ENCODE measurements at regions not wholly inside any gene's neighbourhood (a gene's known extent, or its start where the extent isn't known, plus 50 kb on each side); places are given as distances from the start of the nearest gene placed in this dataset.

DNA sequence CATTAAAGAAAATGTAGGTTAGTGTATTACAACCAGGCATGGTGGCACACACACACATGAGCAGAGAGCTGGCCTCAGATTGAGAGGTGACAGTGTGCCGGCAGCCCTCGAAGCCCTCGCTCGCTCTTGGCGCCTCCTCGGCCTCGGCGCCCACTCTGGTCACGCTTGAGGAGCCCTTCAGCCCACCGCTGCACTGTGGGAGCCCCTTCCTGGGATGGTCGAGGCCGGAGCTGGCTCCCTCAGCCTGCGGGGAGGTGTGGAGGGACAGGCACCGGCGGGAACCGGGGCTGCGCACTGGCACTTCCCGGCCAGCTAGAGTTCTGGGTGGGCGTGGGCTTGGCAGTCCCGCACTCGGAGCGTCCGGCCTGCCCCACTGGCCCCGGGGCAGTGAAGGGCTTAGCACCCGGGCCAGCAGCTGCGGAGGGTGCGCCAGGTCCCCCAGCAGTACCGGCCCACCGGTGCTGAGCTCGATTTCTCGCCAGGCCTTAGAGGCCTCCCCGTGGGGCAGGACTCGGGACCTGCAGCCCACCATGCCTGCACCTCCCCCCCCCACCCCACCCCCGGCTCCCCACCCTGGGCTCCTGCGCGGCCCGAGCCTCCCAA lies 80.4 kb upstream of the TMEM158 start:
- no peak overlapping the region for H3K27ac Mint-ChIP-seq (ENCODE audit: unreplicated experiment)
- no peak overlapping the region for H3K9ac ChIP-seq (ENCODE audit: low read length)
- peaks cover under 1% of the 10 kb centered on the region for H3K9me3 ChIP-seq (ENCODE audit: insufficient read depth, low read depth, low read length)
- H3K4me1 ChIP-seq (ENCODE audit: insufficient read depth, low read length), result no peaks in the 10 kb centered on the region
- H3K36me3 Mint-ChIP-seq (ENCODE audit: low read depth, unreplicated experiment), result no peaks in the 10 kb centered on the region
- H2AFZ ChIP-seq (ENCODE audit: low read depth, low read length), result no peak overlapping the region
- H3K36me3 ChIP-seq (ENCODE audit: insufficient read depth, low read length), result no peaks in the 10 kb centered on the region
- TF ChIP-seq, protein P1, sequence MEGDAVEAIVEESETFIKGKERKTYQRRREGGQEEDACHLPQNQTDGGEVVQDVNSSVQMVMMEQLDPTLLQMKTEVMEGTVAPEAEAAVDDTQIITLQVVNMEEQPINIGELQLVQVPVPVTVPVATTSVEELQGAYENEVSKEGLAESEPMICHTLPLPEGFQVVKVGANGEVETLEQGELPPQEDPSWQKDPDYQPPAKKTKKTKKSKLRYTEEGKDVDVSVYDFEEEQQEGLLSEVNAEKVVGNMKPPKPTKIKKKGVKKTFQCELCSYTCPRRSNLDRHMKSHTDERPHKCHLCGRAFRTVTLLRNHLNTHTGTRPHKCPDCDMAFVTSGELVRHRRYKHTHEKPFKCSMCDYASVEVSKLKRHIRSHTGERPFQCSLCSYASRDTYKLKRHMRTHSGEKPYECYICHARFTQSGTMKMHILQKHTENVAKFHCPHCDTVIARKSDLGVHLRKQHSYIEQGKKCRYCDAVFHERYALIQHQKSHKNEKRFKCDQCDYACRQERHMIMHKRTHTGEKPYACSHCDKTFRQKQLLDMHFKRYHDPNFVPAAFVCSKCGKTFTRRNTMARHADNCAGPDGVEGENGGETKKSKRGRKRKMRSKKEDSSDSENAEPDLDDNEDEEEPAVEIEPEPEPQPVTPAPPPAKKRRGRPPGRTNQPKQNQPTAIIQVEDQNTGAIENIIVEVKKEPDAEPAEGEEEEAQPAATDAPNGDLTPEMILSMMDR (IDR thresholded peaks at IDR 0.05; ENCODE audit: insufficient read depth, low read depth, low read length), result no peak
- no peak for TF ChIP-seq EZH2 (IDR thresholded peaks at IDR 0.05; ENCODE audit: insufficient read depth, low read length)
- H3K4me3 Mint-ChIP-seq (ENCODE audit: unreplicated experiment), result no peak overlapping the region
- H3K4me3 ChIP-seq (ENCODE audit: insufficient read depth, low read depth, low read length), result no peak overlapping the region
- H3K27me3 Mint-ChIP-seq (ENCODE audit: low read depth, unreplicated experiment), result peaks cover 3% of the 10 kb centered on the region
- no peaks in the 10 kb centered on the region for H3K4me1 Mint-ChIP-seq (ENCODE audit: low read depth, unreplicated experiment)
- H3K79me2 ChIP-seq (ENCODE audit: insufficient read depth, low read length), result no peaks in the 10 kb centered on the region
- H3K9me3 Mint-ChIP-seq (ENCODE audit: unreplicated experiment), result peaks cover 11% of the 10 kb centered on the region
- DNase-seq (ENCODE audit: low read depth) (no peak), FAIRE-seq (no peak)
- H3K27ac ChIP-seq (ENCODE audit: low read depth, low read length), result no peak overlapping the region
- no peak overlapping the region for H3K4me2 ChIP-seq (ENCODE audit: low read length)
- no peaks in the 10 kb centered on the region for H4K20me1 ChIP-seq (ENCODE audit: insufficient read depth, low read length)
- peaks cover 7% of the 10 kb centered on the region for H3K27me3 ChIP-seq (ENCODE audit: insufficient read depth, low read length)

DNA sequence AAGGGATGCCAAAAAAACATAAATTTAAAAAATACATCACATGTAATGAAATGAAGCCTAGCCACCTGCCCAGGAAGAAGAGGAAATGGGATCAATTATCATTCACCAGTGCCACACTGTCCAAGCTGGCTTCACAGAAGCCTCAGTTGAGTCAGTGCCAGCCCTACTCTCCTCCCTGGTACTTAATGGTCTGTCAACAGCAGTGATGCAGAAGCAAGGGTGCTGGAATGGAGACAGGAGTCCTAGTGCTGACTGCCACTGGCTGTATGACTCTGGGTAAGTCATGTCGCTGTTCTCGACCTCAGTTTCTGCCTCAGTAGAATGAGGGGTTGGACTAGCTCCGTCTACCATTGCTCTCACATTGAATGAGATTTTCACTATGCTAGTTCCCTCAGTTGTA lies 78.5 kb upstream of the LARS2 start:
- H3K36me3 ChIP-seq (ENCODE audit: insufficient read depth, low read length), result no peaks in the 10 kb centered on the region
- H2AFZ ChIP-seq (ENCODE audit: low read depth, low read length), result no peak overlapping the region
- H3K4me1 ChIP-seq (ENCODE audit: insufficient read depth, low read length), result no peaks in the 10 kb centered on the region
- H3K4me1 Mint-ChIP-seq (ENCODE audit: low read depth, unreplicated experiment), result no peaks in the 10 kb centered on the region
- no peak overlapping the region for H3K4me2 ChIP-seq (ENCODE audit: low read length)
- H3K79me2 ChIP-seq (ENCODE audit: insufficient read depth, low read length), result no peaks in the 10 kb centered on the region
- FAIRE-seq (no peak), DNase-seq (ENCODE audit: low read depth) (no peak)
- peaks cover 6% of the 10 kb centered on the region for H3K9me3 ChIP-seq (ENCODE audit: insufficient read depth, low read depth, low read length)
- H3K4me3 ChIP-seq (ENCODE audit: insufficient read depth, low read depth, low read length), result no peak overlapping the region
- no peak overlapping the region for H3K27ac Mint-ChIP-seq (ENCODE audit: unreplicated experiment)
- H3K27me3 ChIP-seq (ENCODE audit: insufficient read depth, low read length), result peaks cover 7% of the 10 kb centered on the region
- H3K27ac ChIP-seq (ENCODE audit: low read depth, low read length), result no peak overlapping the region
- H3K9me3 Mint-ChIP-seq (ENCODE audit: unreplicated experiment), result peaks cover 21% of the 10 kb centered on the region
- TF ChIP-seq, protein P1 (IDR thresholded peaks at IDR 0.05; ENCODE audit: insufficient read depth, low read depth, low read length), result no peak
- no peak for TF ChIP-seq EZH2 (IDR thresholded peaks at IDR 0.05; ENCODE audit: insufficient read depth, low read length)
- no peaks in the 10 kb centered on the region for H3K36me3 Mint-ChIP-seq (ENCODE audit: low read depth, unreplicated experiment)
- no peak overlapping the region for H3K4me3 Mint-ChIP-seq (ENCODE audit: unreplicated experiment)
- H4K20me1 ChIP-seq (ENCODE audit: insufficient read depth, low read length), result no peaks in the 10 kb centered on the region
- H3K27me3 Mint-ChIP-seq (ENCODE audit: low read depth, unreplicated experiment), result peaks cover 15% of the 10 kb centered on the region
- no peak overlapping the region for H3K9ac ChIP-seq (ENCODE audit: low read length)

DNA sequence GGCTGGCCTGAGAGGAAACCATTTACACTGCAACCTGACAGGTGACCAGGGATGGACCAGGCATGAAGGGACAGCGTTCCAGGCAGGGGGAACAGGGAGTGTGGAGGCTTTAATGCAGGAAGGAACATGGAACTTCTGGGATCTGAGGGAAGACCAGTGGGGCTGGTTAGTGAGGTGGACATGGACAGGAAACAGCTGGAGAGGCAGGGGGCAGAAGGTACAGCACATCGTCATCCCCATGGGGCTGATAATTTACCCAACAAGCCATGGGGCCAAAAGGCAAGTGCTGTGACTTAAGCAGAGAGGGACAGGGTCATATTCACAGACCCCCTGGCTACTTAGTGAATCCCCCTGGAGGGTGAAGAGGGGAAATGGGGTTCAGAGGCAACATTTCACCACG lies 77.0 kb upstream of the LARS2 start:
- Mint-ChIP-seq H3K36me3 (ENCODE audit: low read depth, unreplicated experiment) (no peaks in the 10 kb centered on the region), H3K27me3 (ENCODE audit: low read depth, unreplicated experiment) (peaks cover 15% of the 10 kb centered on the region), H3K4me3 (ENCODE audit: unreplicated experiment) (no peak overlapping the region), H3K9me3 (ENCODE audit: unreplicated experiment) (peaks cover 31% of the 10 kb centered on the region), H3K27ac (ENCODE audit: unreplicated experiment) (no peak overlapping the region), H3K4me1 (ENCODE audit: low read depth, unreplicated experiment) (no peaks in the 10 kb centered on the region)
- H3K9ac ChIP-seq (ENCODE audit: low read length), result no peak overlapping the region
- DNase-seq (ENCODE audit: low read depth) (no peak), FAIRE-seq (no peak)
- TF ChIP-seq, protein P1 (IDR thresholded peaks at IDR 0.05; ENCODE audit: insufficient read depth, low read depth, low read length), result no peak
- TF ChIP-seq EZH2 (IDR thresholded peaks at IDR 0.05; ENCODE audit: insufficient read depth, low read length), result no peak
- no peaks in the 10 kb centered on the region for H3K79me2 ChIP-seq (ENCODE audit: insufficient read depth, low read length)
- no peaks in the 10 kb centered on the region for H3K4me1 ChIP-seq (ENCODE audit: insufficient read depth, low read length)
- H3K36me3 ChIP-seq (ENCODE audit: insufficient read depth, low read length), result no peaks in the 10 kb centered on the region
- peaks cover 6% of the 10 kb centered on the region for H3K9me3 ChIP-seq (ENCODE audit: insufficient read depth, low read depth, low read length)
- H3K27me3 ChIP-seq (ENCODE audit: insufficient read depth, low read length), result peaks cover 7% of the 10 kb centered on the region
- no peak overlapping the region for H3K4me3 ChIP-seq (ENCODE audit: insufficient read depth, low read depth, low read length)
- no peaks in the 10 kb centered on the region for H4K20me1 ChIP-seq (ENCODE audit: insufficient read depth, low read length)
- H2AFZ ChIP-seq (ENCODE audit: low read depth, low read length), result no peak overlapping the region
- no peak overlapping the region for H3K27ac ChIP-seq (ENCODE audit: low read depth, low read length)
- H3K4me2 ChIP-seq (ENCODE audit: low read length), result no peak overlapping the region

All from astrocyte (in vitro differentiated cells and primary cell).